Endothelial cell of umbilical vein (primary cell): ENCODE measurements at regions not wholly inside any gene's neighbourhood (a gene's known extent, or its start where the extent isn't known, plus 50 kb on each side); places are given as distances from the start of the nearest gene placed in this dataset.

Experiments used
- CTCF ChIP-seq, 2 donors: IDR thresholded peaks; 1 replicate in 1 of 2; 2 replicates in 1 of 2; pipeline ENCODE4 v1.5.1; 2011; ENCODE audit warnings: low read length in 2 of 2, mild to moderate bottlenecking in 2 of 2, moderate library complexity in 2 of 2, control low read depth in 1 of 2, inconsistent platforms in 1 of 2, low read depth in 1 of 2; ENCODE audit not compliant: insufficient read depth in 1 of 2; ENCODE audit errors: extremely low read depth in 1 of 2
- EZH2 ChIP-seq: IDR thresholded peaks from 2 replicates; pipeline ENCODE4 v1.6.1; 2012; ENCODE audit warnings: borderline replicate concordance, low read depth, mild to moderate bottlenecking, moderate library complexity, low read length, inconsistent platforms; ENCODE audit not compliant: severe bottlenecking
- GATA2 ChIP-seq: IDR thresholded peaks from 2 replicates; pipeline ENCODE4 v1.7.0; 2011; ENCODE audit warnings: low read depth, mild to moderate bottlenecking, moderate library complexity, mixed read lengths, low read length; ENCODE audit not compliant: insufficient read length, insufficient read depth
- JUN ChIP-seq: IDR thresholded peaks from 2 replicates; pipeline ENCODE4 v1.6.1; 2011; ENCODE audit warnings: borderline replicate concordance, low read depth; ENCODE audit not compliant: insufficient read length, insufficient read depth
- POLR2A ChIP-seq: IDR thresholded peaks from 2 replicates; pipeline ENCODE4 v1.6.1; 2012; ENCODE audit warnings: low read depth, mild to moderate bottlenecking, control low read depth, low read length
- POLR2AphosphoS5 ChIP-seq: IDR thresholded peaks from 2 replicates; pipeline ENCODE4 v1.6.1; 2012; ENCODE audit warnings: low read depth, mild to moderate bottlenecking, control low read depth, low read length, moderate library complexity; ENCODE audit not compliant: insufficient read depth

DNA sequence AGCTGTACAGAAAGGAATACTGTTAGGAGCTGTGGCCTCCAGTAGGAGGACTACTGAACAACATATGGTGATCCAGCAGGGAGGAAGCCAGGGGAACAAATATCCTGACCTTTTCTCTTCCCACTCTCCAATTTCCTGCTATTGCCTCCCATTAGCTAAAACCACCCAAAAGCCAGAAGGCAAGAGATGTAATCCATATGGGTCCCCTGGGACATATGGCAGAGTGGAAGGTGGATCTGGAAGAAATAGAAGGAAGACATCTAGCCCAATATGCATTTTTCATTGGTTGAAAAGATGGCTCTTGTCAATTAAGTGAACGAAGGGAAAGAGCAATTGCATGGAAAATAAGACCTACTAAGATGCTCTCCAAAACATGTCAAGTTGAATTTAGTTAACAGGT, 167.2 kb downstream of the CNTN3 start:
- TF ChIP-seq POLR2AphosphoS5 = no peak
- no peak for TF ChIP-seq CTCF (IDR thresholded peaks at IDR 0.05; ENCODE audit: extremely low read depth in 1 of 2, insufficient read depth in 1 of 2, low read depth in 1 of 2, low read length in 2 of 2)
- no peak for TF ChIP-seq GATA2
- TF ChIP-seq JUN = no peak
- TF ChIP-seq POLR2A = no peak
- no peak for TF ChIP-seq EZH2
